BJ (cell line): ENCODE measurements at regions not wholly inside any gene's neighbourhood (a gene's known extent, or its start where the extent isn't known, plus 50 kb on each side); places are given as distances from the start of the nearest gene placed in this dataset.

Experiments
- CTCF ChIA-PET: fragments of 350-600 bp; formaldehyde crosslinking; extraction: SDS; loops from one replicate; lab custom pipeline; 2021; ENCODE audit warnings: antibody characterized with exemption, inconsistent platforms; lab: Yijun Ruan, JAX
- POLR2A ChIA-PET: fragments of 300-600 bp; sonication (Branson Sonifier 250); formaldehyde crosslinking; extraction: SDS; loops from one replicate; lab custom pipeline; 2021; ENCODE audit warnings: antibody characterized with exemption; lab: Charles Lee
- DNase-seq: peaks from one replicate; pipeline ENCODE4 v3.0.0-alpha.2; 2011; ENCODE audit warnings: low read depth
- H3K27me3 ChIP-seq: 2 replicates; pipeline ENCODE4 v1.6.0; 2011; ENCODE audit warnings: low read length; ENCODE audit not compliant: control insufficient read depth, insufficient read depth
- H3K36me3 ChIP-seq: 2 replicates; pipeline ENCODE4 v1.5.1; 2011; ENCODE audit warnings: low read length; ENCODE audit not compliant: control insufficient read depth, insufficient read depth
- H3K4me3 ChIP-seq: 2 replicates; pipeline ENCODE4 v1.5.1; 2011; ENCODE audit warnings: low read depth, mild to moderate bottlenecking, control low read depth, low read length
- CTCF ChIP-seq: IDR thresholded peaks from 2 replicates; pipeline ENCODE4 v1.5.1; 2011; ENCODE audit warnings: low read depth, mild to moderate bottlenecking, control low read depth, inconsistent platforms, low read length, moderate library complexity; ENCODE audit not compliant: insufficient read depth

GRCh38 chr17:77728474-77728795, 230.1 kb upstream of the TNRC6C start:
- CTCF ChIA-PET, result interaction anchor here (1.0 to 2.1 kb wide), 5 partner anchors 10 to 286 kb away, joined by 3 to 5 read pairs (median 3); no protein-coding TSS in a partner anchor
- DNase-seq, result no peak
- Histone ChIP-seq H3K27me3 (peaks cover 2% of the 10 kb centered on the region), H3K36me3 (no peaks in the 10 kb centered on the region), H3K4me3 (no peak overlapping the region)
- POLR2A ChIA-PET, result no interaction called here
- TF ChIP-seq CTCF, result no peak

- ChIA-PET POLR2A (no interaction called here), CTCF (interaction anchor here (1.2 to 2.1 kb wide), 4 partner anchors 10 to 285 kb away, joined by 3 to 5 read pairs (median 3); no protein-coding TSS in a partner anchor)
- no peak for TF ChIP-seq CTCF
- Histone ChIP-seq H3K4me3 (no peak overlapping the region), H3K36me3 (no peaks in the 10 kb centered on the region), H3K27me3 (peaks cover 6% of the 10 kb centered on the region)
- DNase-seq, result no peak
Measured at GRCh38 chr17:77728871-77729270, 229.6 kb upstream of the TNRC6C start.

GRCh38 chr17:77729587-77729986, 228.9 kb upstream of the TNRC6C start:
- TF ChIP-seq CTCF, result no peak
- Histone ChIP-seq H3K4me3 (no peak overlapping the region), H3K27me3 (peaks cover 7% of the 10 kb centered on the region), H3K36me3 (no peaks in the 10 kb centered on the region)
- DNase-seq, result no peak
- ChIA-PET CTCF (interaction anchor here (1.6 kb wide), 1 partner anchor 285 kb away, joined by 3 read pairs; no protein-coding TSS in a partner anchor), POLR2A (no interaction called here)

GRCh38 chr17:77730376-77730775, 228.1 kb upstream of the TNRC6C start:
- ChIA-PET CTCF (no interaction called here), POLR2A (no interaction called here)

More at GRCh38 chr17:77730376-77730775, 228.1 kb upstream of the TNRC6C start:
- Histone ChIP-seq H3K27me3 (peaks cover 10% of the 10 kb centered on the region), H3K36me3 (no peaks in the 10 kb centered on the region), H3K4me3 (no peak overlapping the region)
- no peak for TF ChIP-seq CTCF
- no peak for DNase-seq
